Peyer's patch (tissue), 4 donors: ENCODE measurements at regions not wholly inside any gene's neighbourhood (a gene's known extent, or its start where the extent isn't known, plus 50 kb on each side); places are given as distances from the start of the nearest gene placed in this dataset.

ENCODE experiments used
- DNase-seq, 3 donors: peaks; one replicate each; pipeline ENCODE4 v3.0.0-alpha.2; 2017 to 2019
- H3K27ac ChIP-seq, 4 donors: fragments of 200-600 bp; sonication (generic); one replicate each; pipeline ENCODE4 v1.5.1; 2016 to 2019
- H3K27me3 ChIP-seq, 2 donors: fragments of 200-600 bp; sonication (generic); one replicate each; pipeline ENCODE4 v1.5.1; 2019
- H3K36me3 ChIP-seq, 3 donors: fragments of 200-600 bp; sonication (generic); one replicate each; pipeline ENCODE4 v1.5.1; 2016 to 2019
- H3K4me1 ChIP-seq, 4 donors: fragments of 200-600 bp; sonication (generic); one replicate each; pipeline ENCODE4 v1.5.1; 2016 to 2019
- H3K4me3 ChIP-seq, 4 donors: fragments of 200-600 bp; sonication (generic); 1 replicate in 3 of 4; 2 replicates in 1 of 4; pipeline ENCODE4 v1.5.1; 2016 to 2019; ENCODE audit warnings: mild to moderate bottlenecking in 1 of 4
- H3K9me3 ChIP-seq, 4 donors: fragments of 200-600 bp; sonication (generic); one replicate each; pipeline ENCODE4 v1.5.1; 2016 to 2019; ENCODE audit warnings: mild to moderate bottlenecking in 1 of 4
- CTCF ChIP-seq, 6 experiments: fragments of 450-650 bp in 4 of 6; fragments of 200-600 bp in 2 of 6; sonication (generic) in 1 of 6; IDR thresholded peaks; one replicate each; pipeline ENCODE4 v1.5.1; 2017 to 2019; ENCODE audit warnings: antibody characterized with exemption in 6 of 6, mild to moderate bottlenecking in 3 of 6, moderate library complexity in 1 of 6
- POLR2A ChIP-seq, 2 donors: fragments of 450-650 bp; IDR thresholded peaks; one replicate each; pipeline ENCODE4 v1.5.1; 2017; ENCODE audit warnings: antibody characterized with exemption in 2 of 2, mild to moderate bottlenecking in 2 of 2, moderate library complexity in 2 of 2

GRCh38 chr2:238599549-238600505, 173.1 kb downstream of the ASB1 start:
- Histone ChIP-seq H3K27me3 (no peaks in the 10 kb centered on the region), H3K27ac (no peak overlapping the region), H3K9me3 (no peaks in the 10 kb centered on the region), H3K4me3 (no peak overlapping the region), H3K36me3 (no peaks in the 10 kb centered on the region), H3K4me1 (no peaks in the 10 kb centered on the region)
- TF ChIP-seq POLR2A (IDR thresholded peaks at IDR 0.05) (no peak), CTCF (IDR thresholded peaks at IDR 0.05) (no peak)
- no peak for DNase-seq

- Histone ChIP-seq H3K4me3 (no peak overlapping the region), H3K9me3 (no peaks in the 10 kb centered on the region), H3K4me1 (no peaks in the 10 kb centered on the region), H3K27me3 (no peaks in the 10 kb centered on the region), H3K36me3 (no peaks in the 10 kb centered on the region), H3K27ac (peak overlapping the region in 1 of 4 donors; percentile 62)
- no peak for DNase-seq
- TF ChIP-seq POLR2A (IDR thresholded peaks at IDR 0.05): no peak
- no peak for TF ChIP-seq CTCF (IDR thresholded peaks at IDR 0.05)
These were observed 174.0 kb downstream of the ASB1 start for GRCh38 chr2:238600506-238601432.

GRCh38 chr2:238601433-238602222, 174.9 kb downstream of the ASB1 start:
- no peak for DNase-seq
- Histone ChIP-seq H3K27ac (peak overlapping the region in 1 of 4 donors; percentile 62), H3K4me1 (no peaks in the 10 kb centered on the region)

GRCh38 chr2:238602223-238602960, 175.7 kb downstream of the ASB1 start:
- DNase-seq: no peak
- peak overlapping the region in 1 of 4 donors; percentile 62 for H3K27ac ChIP-seq

More at GRCh38 chr2:238601433-238602222, 174.9 kb downstream of the ASB1 start:
- Histone ChIP-seq H3K27me3 (no peaks in the 10 kb centered on the region), H3K9me3 (no peaks in the 10 kb centered on the region), H3K36me3 (no peaks in the 10 kb centered on the region), H3K4me3 (no peak overlapping the region)
- no peak for TF ChIP-seq POLR2A (IDR thresholded peaks at IDR 0.05)
- no peak for TF ChIP-seq CTCF (IDR thresholded peaks at IDR 0.05)

More at GRCh38 chr2:238602223-238602960, 175.7 kb downstream of the ASB1 start:
- Histone ChIP-seq H3K4me1 (no peaks in the 10 kb centered on the region), H3K9me3 (no peaks in the 10 kb centered on the region), H3K27me3 (no peaks in the 10 kb centered on the region), H3K36me3 (no peaks in the 10 kb centered on the region), H3K4me3 (no peak overlapping the region)
- TF ChIP-seq POLR2A (IDR thresholded peaks at IDR 0.05) (no peak), CTCF (IDR thresholded peaks at IDR 0.05) (no peak)
